B cell (primary cell): ENCODE measurements at regions not wholly inside any gene's neighbourhood (a gene's known extent, or its start where the extent isn't known, plus 50 kb on each side); places are given as distances from the start of the nearest gene placed in this dataset.

Experiments
- ATAC-seq: fragments of 200-7000 bp; cut with Tn5 transposase; one replicate; pipeline ENCODE4 v1.10.0; 2021; ENCODE audit warnings: low read depth, mild to moderate bottlenecking, moderate number of reproducible peaks, moderate library complexity
- CTCF ChIA-PET: fragments of 350-600 bp; sonication (Branson Sonifier 250); formaldehyde crosslinking; loops from one replicate; lab custom pipeline; 2021; ENCODE audit warnings: antibody characterized with exemption, inconsistent platforms; lab: Charles Lee
- POLR2A ChIA-PET: fragments of 350-600 bp; sonication (Branson Sonifier 250); formaldehyde crosslinking; loops from one replicate; lab custom pipeline; 2021; ENCODE audit warnings: antibody characterized with exemption; lab: Charles Lee
- DNase-seq: peaks from one replicate; pipeline ENCODE4 v3.0.0; 2013
- H2AFZ ChIP-seq: 2 replicates; pipeline ENCODE4 v1.6.1; 2012; ENCODE audit warnings: mild to moderate bottlenecking, low read depth, low read length; ENCODE audit not compliant: insufficient read depth, poor library complexity, severe bottlenecking
- H3K27ac ChIP-seq, 2 donors: 1 replicate in 1 of 2; 2 replicates in 1 of 2; pipeline ENCODE4 v1.5.1; 2012 to 2013; ENCODE audit warnings: low read length in 2 of 2, mild to moderate bottlenecking in 2 of 2, moderate library complexity in 1 of 2
- H3K27me3 ChIP-seq, 4 experiments: fragments of 200-600 bp in 1 of 4; sonication (generic) in 1 of 4; replicated peaks in 1 of 4; 1 replicate in 2 of 4; 2 replicates in 2 of 4; pipeline versions ENCODE4 v1.6.1 to v1.7.0; 2013 to 2016; ENCODE audit warnings: low read length in 3 of 4, mild to moderate bottlenecking in 2 of 4, mixed read lengths in 1 of 4, moderate library complexity in 1 of 4; ENCODE audit not compliant: insufficient read depth in 4 of 4, control insufficient read depth in 3 of 4; ENCODE audit errors: control extremely low read depth in 1 of 4
- H3K36me3 ChIP-seq, 2 experiments: replicated peaks in 1 of 2; 1 replicate in 1 of 2; 2 replicates in 1 of 2; pipeline versions ENCODE4 v1.6.1 to v1.7.1; 2013; ENCODE audit warnings: low read length in 1 of 2; ENCODE audit not compliant: insufficient read depth in 2 of 2, control insufficient read depth in 1 of 2; ENCODE audit errors: control extremely low read depth in 1 of 2, extremely low read depth in 1 of 2
- H3K4me1 ChIP-seq, 2 donors: fragments of 200-600 bp in 1 of 2; sonication (generic) in 1 of 2; 1 replicate in 1 of 2; 2 replicates in 1 of 2; pipeline versions ENCODE4 v1.5.1 to v1.6.1; 2013 to 2017; ENCODE audit warnings: low read length in 2 of 2; ENCODE audit not compliant: control insufficient read depth in 2 of 2, insufficient read depth in 2 of 2
- H3K4me2 ChIP-seq: replicated peaks from 2 replicates; pipeline ENCODE3; 2012; ENCODE audit warnings: mild to moderate bottlenecking, low read depth, low read length; ENCODE audit not compliant: poor library complexity, severe bottlenecking
- H3K4me3 ChIP-seq, 5 experiments: fragments of 200-600 bp in 1 of 5; sonication (generic) in 1 of 5; 1 replicate in 3 of 5; 2 replicates in 2 of 5; pipeline versions ENCODE4 v1.5.1 to v1.7.0; 2011 to 2016; ENCODE audit warnings: low read length in 4 of 5, mild to moderate bottlenecking in 4 of 5, low read depth in 2 of 5, control low read depth in 1 of 5, moderate library complexity in 1 of 5; ENCODE audit not compliant: insufficient read depth in 1 of 5; ENCODE audit errors: control extremely low read depth in 1 of 5, extremely low read depth in 1 of 5
- H3K79me2 ChIP-seq: fragments of 200-600 bp; sonication (generic); one replicate; pipeline ENCODE4 v1.6.0; 2016; ENCODE audit warnings: low read length; ENCODE audit not compliant: control insufficient read depth, insufficient read depth
- H3K9ac ChIP-seq: fragments of 200-600 bp; sonication (generic); 2 replicates; pipeline ENCODE4 v1.6.1; 2017; ENCODE audit warnings: mild to moderate bottlenecking, low read length, moderate library complexity
- H3K9me3 ChIP-seq, 3 donors: one replicate each; pipeline versions ENCODE4 v1.6.1 to v1.7.1; 2013; ENCODE audit warnings: low read length in 2 of 3; ENCODE audit not compliant: control insufficient read depth in 2 of 3, insufficient read depth in 1 of 3; ENCODE audit errors: control extremely low read depth in 1 of 3
- H4K20me1 ChIP-seq: 2 replicates; pipeline ENCODE4 v1.6.0; 2012; ENCODE audit warnings: mild to moderate bottlenecking, low read length; ENCODE audit not compliant: insufficient read depth, control insufficient read depth, poor library complexity, severe bottlenecking
- H3K27ac Mint-ChIP-seq: one replicate; pipeline ENCODE4 v1.8.0; 2021; ENCODE audit warnings: mixed read lengths
- H3K27me3 Mint-ChIP-seq: one replicate; pipeline ENCODE4 v1.8.0; 2021; ENCODE audit warnings: mixed read lengths
- H3K4me1 Mint-ChIP-seq: one replicate; pipeline ENCODE4 v1.8.0; 2021; ENCODE audit warnings: mixed read lengths
- H3K4me3 Mint-ChIP-seq: one replicate; pipeline ENCODE4 v1.8.0; 2021; ENCODE audit warnings: mixed read lengths
- H3K9me3 Mint-ChIP-seq: one replicate; pipeline ENCODE4 v1.8.0; 2022; ENCODE audit warnings: mixed read lengths; ENCODE audit not compliant: insufficient read depth
- CTCF ChIP-seq: fragments of 200-600 bp; IDR thresholded peaks from one replicate; pipeline ENCODE4 v1.8.0; 2022; ENCODE audit warnings: antibody characterized with exemption, mild to moderate bottlenecking
- EZH2 ChIP-seq: IDR thresholded peaks from 2 replicates; pipeline ENCODE4 v1.6.1; 2012; ENCODE audit warnings: borderline replicate concordance, low read depth, mild to moderate bottlenecking, moderate library complexity, low read length; ENCODE audit not compliant: insufficient read depth, poor library complexity, severe bottlenecking
- WGBS: methylation state at CpG from one replicate; pipeline ENCODE4 v1.1.5; 2013; ENCODE audit warnings: missing lambda C conversion rate; ENCODE audit not compliant: insufficient coverage; 5-methylcytosine and 5-hydroxymethylcytosine counted together
- intact Hi-C: fragments of 100-400 bp; cut with micrococcal nuclease; formaldehyde crosslinking; loops from one replicate; pipeline ENCODE4 v1.10.0; 2022

- H3K4me3 Mint-ChIP-seq: no peak overlapping the region
- Histone ChIP-seq H3K27ac (no peak overlapping the region), H2AFZ (no peak overlapping the region), H3K9me3 (no peaks in the 10 kb centered on the region), H3K36me3 (no peaks in the 10 kb centered on the region), H3K79me2 (no peaks in the 10 kb centered on the region), H4K20me1 (no peaks in the 10 kb centered on the region), H3K9ac (no peak overlapping the region), H3K4me1 (no peaks in the 10 kb centered on the region), H3K4me2 (no peak overlapping the region), H3K27me3 (no peaks in the 10 kb centered on the region), H3K4me3 (no peak overlapping the region)
- ChIA-PET POLR2A (no interaction called here), CTCF (no interaction called here)
- H3K27ac Mint-ChIP-seq: no peak overlapping the region
- ATAC-seq (no peak), DNase-seq (no peak)
- TF ChIP-seq CTCF (no peak), EZH2 (no peak)
- intact Hi-C loops: no loop called here
- no peaks in the 10 kb centered on the region for H3K9me3 Mint-ChIP-seq
- no CpG with 5 or more reads among the region's 2 CpGs for WGBS
- no peaks in the 10 kb centered on the region for H3K27me3 Mint-ChIP-seq
- H3K4me1 Mint-ChIP-seq: no peaks in the 10 kb centered on the region
Observed at GRCh38 chr6:112524071-112524470, 176.9 kb downstream of the RFPL4B start.

- H3K4me1 ChIP-seq: no peaks in the 10 kb centered on the region
Observed at GRCh38 chr6:112525749-112526148, 178.6 kb downstream of the RFPL4B start.

More at GRCh38 chr6:112525749-112526148, 178.6 kb downstream of the RFPL4B start:
- CTCF ChIA-PET: no interaction called here
- ATAC-seq (no peak), DNase-seq (no peak)
- Mint-ChIP-seq H3K27ac (no peak overlapping the region), H3K9me3 (no peaks in the 10 kb centered on the region), H3K4me3 (no peak overlapping the region), H3K4me1 (no peaks in the 10 kb centered on the region), H3K27me3 (no peaks in the 10 kb centered on the region)
- H3K4me2 ChIP-seq: no peak overlapping the region
- no CpG with 5 or more reads among the region's 1 CpG for WGBS
- POLR2A ChIA-PET: no interaction called here
- TF ChIP-seq EZH2 (no peak), CTCF (no peak)
- no peak overlapping the region for H3K27ac ChIP-seq
- no peaks in the 10 kb centered on the region for H3K27me3 ChIP-seq
- H4K20me1 ChIP-seq: no peaks in the 10 kb centered on the region
- no peaks in the 10 kb centered on the region for H3K79me2 ChIP-seq
- no peak overlapping the region for H3K4me3 ChIP-seq
- intact Hi-C loops: no loop called here
- H3K9me3 ChIP-seq: no peaks in the 10 kb centered on the region
- H3K36me3 ChIP-seq: no peaks in the 10 kb centered on the region
- H3K9ac ChIP-seq: no peak overlapping the region
- no peak overlapping the region for H2AFZ ChIP-seq
